ENCODE measurements at regions not wholly inside any gene's neighbourhood (a gene's known extent, or its start where the extent isn't known, plus 50 kb on each side); places are given as distances from the start of the nearest gene placed in this dataset.

DNA sequence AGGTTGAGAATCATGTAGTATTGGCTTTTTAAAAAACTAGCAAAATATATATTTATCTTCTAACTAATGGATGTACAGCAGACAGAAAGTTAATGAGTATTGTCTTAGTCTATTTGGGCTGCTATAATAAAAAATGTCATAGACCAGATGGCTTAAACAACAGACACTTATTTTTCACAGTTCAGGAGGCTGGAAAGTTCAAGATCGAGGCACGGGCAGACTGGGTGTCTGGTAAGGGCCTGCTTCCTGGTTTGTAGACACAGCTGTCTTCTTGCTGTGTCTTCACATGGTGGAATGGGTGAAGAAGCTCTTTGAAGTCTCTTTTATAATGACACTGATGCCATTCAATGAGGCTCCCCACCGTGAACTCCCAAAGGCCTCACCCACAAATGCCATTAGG is 70.1 kb upstream of the KRR1 start:
- no peak for DNase-seq
- no peaks in the 10 kb centered on the region for H3K9me3 ChIP-seq

GRCh38 chr12:75579552-75579951 is 68.1 kb upstream of the KRR1 start:
- TF ChIP-seq CTCF (IDR thresholded peaks at IDR 0.05): no peak
- no peak for TF ChIP-seq POLR2A (IDR thresholded peaks at IDR 0.05)
- 83 to 92% methylated on average over 3 of the region's 3 CpGs for WGBS, 2 donors
- Histone ChIP-seq H3K36me3 (no peaks in the 10 kb centered on the region), H3K4me3 (replicated peaks in 1 of 3) (no peak overlapping the region), H3K27ac (no peak overlapping the region), H3K9me3 (no peaks in the 10 kb centered on the region), H3K4me1 (no peaks in the 10 kb centered on the region), H3K27me3 (no peaks in the 10 kb centered on the region)
- intact Hi-C loops (cut with DNase I): no loop called here
- no peak for DNase-seq

More for the DNA sequence above, 70.1 kb upstream of the KRR1 start:
- intact Hi-C loops (cut with DNase I): no loop called here
- no peak overlapping the region for H3K27ac ChIP-seq
- H3K36me3 ChIP-seq: no peaks in the 10 kb centered on the region
- 86 to 90% methylated on average over 3 of the region's 3 CpGs for WGBS, 2 donors
- H3K27me3 ChIP-seq: no peaks in the 10 kb centered on the region
- TF ChIP-seq POLR2A (IDR thresholded peaks at IDR 0.05): no peak
- TF ChIP-seq CTCF (IDR thresholded peaks at IDR 0.05): no peak
- no peak overlapping the region for H3K4me3 ChIP-seq (replicated peaks in 1 of 3)
- H3K4me1 ChIP-seq: no peaks in the 10 kb centered on the region

GRCh38 chr12:75578546-75578945 is 67.1 kb upstream of the KRR1 start:
- intact Hi-C loops (cut with DNase I): no loop called here
- Histone ChIP-seq H3K4me1 (no peaks in the 10 kb centered on the region), H3K9me3 (no peaks in the 10 kb centered on the region), H3K36me3 (no peaks in the 10 kb centered on the region), H3K27me3 (no peaks in the 10 kb centered on the region), H3K4me3 (replicated peaks in 1 of 3) (no peak overlapping the region), H3K27ac (no peak overlapping the region)
- no peak for DNase-seq
- no peak for TF ChIP-seq CTCF (IDR thresholded peaks at IDR 0.05)
- TF ChIP-seq POLR2A (IDR thresholded peaks at IDR 0.05): no peak
- 86 to 91% methylated on average over 2 of the region's 2 CpGs for WGBS, 2 donors

GRCh38 chr12:75577812-75578211 is 66.4 kb upstream of the KRR1 start:
- Histone ChIP-seq H3K27me3 (no peaks in the 10 kb centered on the region), H3K9me3 (no peaks in the 10 kb centered on the region), H3K27ac (no peak overlapping the region), H3K4me1 (no peaks in the 10 kb centered on the region), H3K4me3 (replicated peaks in 1 of 3) (no peak overlapping the region), H3K36me3 (no peaks in the 10 kb centered on the region)
- DNase-seq: no peak
- WGBS, 2 donors: 94 to 96% methylated on average over 5 of the region's 5 CpGs
- TF ChIP-seq POLR2A (IDR thresholded peaks at IDR 0.05): no peak
- TF ChIP-seq CTCF (IDR thresholded peaks at IDR 0.05): no peak
- intact Hi-C loops (cut with DNase I): no loop called here

DNA sequence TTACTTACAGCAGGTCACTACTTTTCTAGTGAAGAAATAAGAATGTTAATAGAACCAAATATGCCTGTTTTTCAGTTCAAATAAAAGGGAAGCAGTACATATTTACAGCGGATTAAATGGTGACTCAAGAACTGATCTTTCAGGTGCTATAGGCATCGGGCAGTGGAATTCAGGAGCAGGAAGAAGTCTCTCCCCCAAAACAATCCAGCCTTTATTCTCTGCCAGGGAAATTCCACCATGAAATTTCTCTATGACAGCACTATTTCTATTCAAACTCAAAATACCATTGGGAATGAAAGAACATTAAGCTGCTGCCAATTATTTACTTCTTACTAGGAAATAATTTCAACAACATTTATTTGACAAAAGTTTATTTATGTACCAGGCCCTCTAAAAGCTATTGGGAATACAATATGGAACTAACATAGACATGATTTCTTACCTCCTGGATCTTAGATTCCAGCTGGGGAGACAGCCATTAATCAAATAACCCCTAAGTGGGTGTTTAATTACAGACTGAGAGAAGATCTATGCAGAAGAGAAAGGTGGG is 60.3 kb upstream of the KRR1 start:
- 67 to 78% methylated on average over 2 of the region's 2 CpGs for WGBS, 2 donors
- TF ChIP-seq CTCF (IDR thresholded peaks at IDR 0.05): no peak
- no peak for DNase-seq
- intact Hi-C loops (cut with DNase I): no loop called here
- Histone ChIP-seq H3K4me1 (peaks cover 6 to 7% of the 10 kb centered on the region in 2 donors), H3K27me3 (no peaks in the 10 kb centered on the region), H3K27ac (no peak overlapping the region), H3K4me3 (replicated peaks in 1 of 3) (no peak overlapping the region), H3K36me3 (no peaks in the 10 kb centered on the region), H3K9me3 (no peaks in the 10 kb centered on the region)

Data from thyroid gland (tissue), 4 donors.